Spinal cord (tissue), 9 donors: ENCODE measurements at regions not wholly inside any gene's neighbourhood (a gene's known extent, or its start where the extent isn't known, plus 50 kb on each side); places are given as distances from the start of the nearest gene placed in this dataset.

Experiments
- DNase-seq, 6 donors: peaks; one replicate each; pipeline versions ENCODE4 v3.0.0 to v3.0.0-alpha.2; 2013 to 2015; ENCODE audit warnings: low spot score in 6 of 6, low read depth in 4 of 6
- H3K27ac ChIP-seq: one replicate; pipeline ENCODE4 v1.5.1; 2013; ENCODE audit warnings: low read depth, low read length, control low read depth
- H3K27me3 ChIP-seq: one replicate; pipeline ENCODE4 v1.6.1; 2013; ENCODE audit warnings: low read length; ENCODE audit not compliant: control insufficient read depth, insufficient read depth
- H3K36me3 ChIP-seq: one replicate; pipeline ENCODE4 v1.6.1; 2013; ENCODE audit warnings: low read length; ENCODE audit not compliant: control insufficient read depth, insufficient read depth
- H3K4me1 ChIP-seq: one replicate; pipeline ENCODE4 v1.6.1; 2013; ENCODE audit warnings: low read length; ENCODE audit not compliant: control insufficient read depth, insufficient read depth
- H3K4me3 ChIP-seq: one replicate; pipeline ENCODE4 v1.5.1; 2013; ENCODE audit warnings: low read depth, low read length, control low read depth
- H3K9me3 ChIP-seq: one replicate; pipeline ENCODE4 v1.6.1; 2013; ENCODE audit warnings: low read length; ENCODE audit not compliant: control insufficient read depth, insufficient read depth
- WGBS: methylation state at CpG from one replicate; pipeline ENCODE4 v1.1.5; 2013; ENCODE audit warnings: missing lambda C conversion rate; ENCODE audit not compliant: insufficient coverage; 5-methylcytosine and 5-hydroxymethylcytosine counted together
- donor health status: healthy.

- DNase-seq, result no peak
- H3K36me3 ChIP-seq, result no peaks in the 10 kb centered on the region
- H3K27me3 ChIP-seq, result no peaks in the 10 kb centered on the region
- no peak overlapping the region for H3K27ac ChIP-seq
- H3K4me3 ChIP-seq, result no peak overlapping the region
- no peaks in the 10 kb centered on the region for H3K9me3 ChIP-seq
- no CpG with 5 or more reads among the region's 3 CpGs for WGBS
- no peaks in the 10 kb centered on the region for H3K4me1 ChIP-seq
Observed at GRCh38 chr2:18084376-18084775, 205.9 kb downstream of the KCNS3 start.

GRCh38 chr2:18083806-18084205 is 205.3 kb downstream of the KCNS3 start:
- 100% methylated on average over 2 of the region's 3 CpGs for WGBS
- no peaks in the 10 kb centered on the region for H3K9me3 ChIP-seq
- no peak overlapping the region for H3K4me3 ChIP-seq
- no peaks in the 10 kb centered on the region for H3K36me3 ChIP-seq
- no peaks in the 10 kb centered on the region for H3K27me3 ChIP-seq
- H3K4me1 ChIP-seq, result no peaks in the 10 kb centered on the region
- no peak for DNase-seq
- H3K27ac ChIP-seq, result no peak overlapping the region

- no peak for DNase-seq
Observed at GRCh38 chr2:18078216-18078615, 199.7 kb downstream of the KCNS3 start.

GRCh38 chr2:18077704-18078103 is 199.2 kb downstream of the KCNS3 start:
- no peak for DNase-seq
- H3K4me1 ChIP-seq, result peaks cover 3% of the 10 kb centered on the region
- H3K36me3 ChIP-seq, result no peaks in the 10 kb centered on the region
- H3K9me3 ChIP-seq, result no peaks in the 10 kb centered on the region
- no peak overlapping the region for H3K27ac ChIP-seq
- no peak overlapping the region for H3K4me3 ChIP-seq
- no CpG with 5 or more reads among the region's 1 CpG for WGBS
- no peaks in the 10 kb centered on the region for H3K27me3 ChIP-seq

More at GRCh38 chr2:18078216-18078615, 199.7 kb downstream of the KCNS3 start:
- Histone ChIP-seq H3K36me3 (no peaks in the 10 kb centered on the region), H3K9me3 (no peaks in the 10 kb centered on the region), H3K27me3 (no peaks in the 10 kb centered on the region), H3K27ac (no peak overlapping the region), H3K4me3 (no peak overlapping the region), H3K4me1 (peaks cover 3% of the 10 kb centered on the region)
- 57% methylated on average over 1 of the region's 2 CpGs for WGBS

GRCh38 chr2:18077231-18077630 is 198.8 kb downstream of the KCNS3 start:
- Histone ChIP-seq H3K4me1 (peaks cover 3% of the 10 kb centered on the region), H3K9me3 (no peaks in the 10 kb centered on the region), H3K36me3 (no peaks in the 10 kb centered on the region), H3K4me3 (no peak overlapping the region), H3K27me3 (no peaks in the 10 kb centered on the region), H3K27ac (no peak overlapping the region)
- WGBS, result 100% methylated on average over 1 of the region's 1 CpG
- no peak for DNase-seq

GRCh38 chr2:18074476-18074875 is 196.0 kb downstream of the KCNS3 start:
- H3K9me3 ChIP-seq, result no peaks in the 10 kb centered on the region
- no peak overlapping the region for H3K4me3 ChIP-seq
- H3K4me1 ChIP-seq, result peaks cover 3% of the 10 kb centered on the region
- no peak for DNase-seq
- no peaks in the 10 kb centered on the region for H3K27me3 ChIP-seq
- no peak overlapping the region for H3K27ac ChIP-seq
- WGBS, result 89% methylated on average over 2 of the region's 5 CpGs
- no peaks in the 10 kb centered on the region for H3K36me3 ChIP-seq

- Histone ChIP-seq H3K4me1 (peaks cover 3% of the 10 kb centered on the region), H3K4me3 (no peak overlapping the region), H3K36me3 (no peaks in the 10 kb centered on the region), H3K27me3 (no peaks in the 10 kb centered on the region), H3K9me3 (no peaks in the 10 kb centered on the region), H3K27ac (no peak overlapping the region)
- DNase-seq, result no peak
- WGBS, result 67% methylated on average over 1 of the region's 2 CpGs
Observed at GRCh38 chr2:18073601-18074000, 195.1 kb downstream of the KCNS3 start.

- WGBS, result 40% methylated on average over 4 of the region's 9 CpGs
Observed at GRCh38 chr2:18067588-18068384, 189.3 kb downstream of the KCNS3 start.

GRCh38 chr2:18066894-18067293 is 188.4 kb downstream of the KCNS3 start:
- no peak for DNase-seq
- Histone ChIP-seq H3K27me3 (no peaks in the 10 kb centered on the region), H3K36me3 (no peaks in the 10 kb centered on the region), H3K9me3 (no peaks in the 10 kb centered on the region), H3K4me3 (no peak overlapping the region), H3K27ac (peak overlapping the region; percentile 42), H3K4me1 (peaks cover 9% of the 10 kb centered on the region)
- WGBS, result 71% methylated on average over 2 of the region's 2 CpGs

More at GRCh38 chr2:18067588-18068384, 189.3 kb downstream of the KCNS3 start:
- Histone ChIP-seq H3K4me1 (peaks cover 9% of the 10 kb centered on the region), H3K4me3 (no peak overlapping the region), H3K27me3 (no peaks in the 10 kb centered on the region), H3K9me3 (no peaks in the 10 kb centered on the region), H3K36me3 (no peaks in the 10 kb centered on the region), H3K27ac (peak overlapping the region; percentile 60)
- DNase-seq, result peak in 2 of 6 donors; percentile 27 to 58

- no peak overlapping the region for H3K4me3 ChIP-seq
- no peaks in the 10 kb centered on the region for H3K27me3 ChIP-seq
- no peaks in the 10 kb centered on the region for H3K9me3 ChIP-seq
- H3K27ac ChIP-seq, result no peak overlapping the region
- no peaks in the 10 kb centered on the region for H3K36me3 ChIP-seq
- peaks cover 9% of the 10 kb centered on the region for H3K4me1 ChIP-seq
- 80% methylated on average over 2 of the region's 5 CpGs for WGBS
- no peak for DNase-seq
Observed at GRCh38 chr2:18066066-18066465, 187.6 kb downstream of the KCNS3 start.
